ENCODE measurements at regions not wholly inside any gene's neighbourhood (a gene's known extent, or its start where the extent isn't known, plus 50 kb on each side); places are given as distances from the start of the nearest gene placed in this dataset.

- CTCF ChIA-PET (ENCODE audit: low intra/inter-chr PET ratio, low total read pairs) = interaction anchor here (0.9 to 1.6 kb wide), 4 partner anchors 346 to 554 kb away, joined by 3 to 7 read pairs (median 4); no protein-coding TSS in a partner anchor
- DNase-seq (ENCODE audit: low spot score) (peak; percentile 30), FAIRE-seq (peak; percentile 54), ATAC-seq (no peak; the same call in 2 of the 3 replicates)
- in situ Hi-C loops (cut with HindIII; ENCODE audit: extremely low pct_ligation_motif_present, low pct_unique_long_range_greater_than_20kb) (no loop called here), intact Hi-C loops (cut with micrococcal nuclease; ENCODE audit: unreplicated experiment) (loop anchor here (1.0 to 2.0 kb wide), 2 partner anchors 346 to 554 kb away; no protein-coding TSS in a partner anchor)
- Histone ChIP-seq H3K27ac (ENCODE audit: extremely low read length, insufficient read depth, low read length) (no peak overlapping the region), H3K27me3 (ENCODE audit: control insufficient read depth in 1 of 2, insufficient read depth in 2 of 2, low read length in 2 of 2) (no peaks in the 10 kb centered on the region), H3K9ac (ENCODE audit: insufficient read depth, low read depth, low read length) (no peak overlapping the region), H3K79me2 (ENCODE audit: insufficient read depth, low read length) (no peaks in the 10 kb centered on the region), H4K20me1 (ENCODE audit: insufficient read depth, low read length) (no peaks in the 10 kb centered on the region), H3K4me1 (ENCODE audit: insufficient read depth, low read length) (no peaks in the 10 kb centered on the region), H3K9me3 (ENCODE audit: low read length) (no peaks in the 10 kb centered on the region), H3K4me2 (ENCODE audit: low read depth, low read length) (no peak overlapping the region), H2AFZ (ENCODE audit: low read length) (no peak overlapping the region), H3K4me3 (replicated peaks in 1 of 3; ENCODE audit: insufficient read depth in 1 of 3, low read depth in 2 of 3, low read length in 3 of 3) (no peak overlapping the region), H3K36me3 (replicated peaks in 1 of 2; ENCODE audit: control insufficient read depth in 1 of 2, insufficient read depth in 2 of 2, low read length in 2 of 2) (no peaks in the 10 kb centered on the region)
- TF ChIP-seq CTCF (CRISPR knock-in tag; IDR thresholded peaks at IDR 0.05) (peak; percentile 74), ZNF441 (CRISPR knock-in tag; IDR thresholded peaks at IDR 0.05; ENCODE audit: borderline replicate concordance) (no peak), RAD21 (CRISPR knock-in tag; IDR thresholded peaks at IDR 0.05) (0 out of 2 replicates have a peak, but pooled peaks have one; percentile 25), SMC3 (IDR thresholded peaks at IDR 0.05; ENCODE audit: low read length) (peak; percentile 32; the same call in 1 of the 2 replicates), IRF1 (CRISPR knock-in tag; IDR thresholded peaks at IDR 0.05; ENCODE audit: low read depth) (no peak), ZC3H4 (CRISPR knock-in tag; IDR thresholded peaks at IDR 0.05; ENCODE audit: borderline replicate concordance) (no peak), RBM22 (optimal IDR thresholded peaks at IDR 0.05; ENCODE audit: low read length) (no peak), ZNF75D (CRISPR knock-in tag; IDR thresholded peaks at IDR 0.05; ENCODE audit: borderline replicate concordance) (no peak), TOPORS (CRISPR knock-in tag; IDR thresholded peaks at IDR 0.05) (no peak), ZNF563 (CRISPR knock-in tag; IDR thresholded peaks at IDR 0.05) (no peak), STAG1 (CRISPR knock-in tag; IDR thresholded peaks at IDR 0.05) (peak; percentile 64)
- POLR2A ChIA-PET = no interaction called here
- BruUV-seq (replicated peaks) = no TSS peak
- 46% methylated on average over 2 of the region's 2 CpGs for WGBS (ENCODE audit: low lambda C conversion rate)
Measured at GRCh38 chr1:166479052-166479631, 312.3 kb upstream of the FAM78B start.

All from HepG2 (cell line).